Loucy (cell line): ENCODE measurements at regions not wholly inside any gene's neighbourhood (a gene's known extent, or its start where the extent isn't known, plus 50 kb on each side); places are given as distances from the start of the nearest gene placed in this dataset.

Source experiments
- CTCF ChIP-seq: fragments of 200-600 bp; sonication (generic); conservative IDR thresholded peaks from 2 replicates; pipeline ENCODE4 v1.5.1; 2014; ENCODE audit warnings: mild to moderate bottlenecking, antibody characterized with exemption, low read length
- EZH2phosphoT487 ChIP-seq: fragments of 200-600 bp; IDR thresholded peaks from 2 replicates; pipeline ENCODE4 v1.6.1; 2018; ENCODE audit warnings: antibody characterized with exemption, mild to moderate bottlenecking, moderate library complexity, borderline replicate concordance

- TF ChIP-seq CTCF (no peak), EZH2phosphoT487 (no peak)
These were observed 1403.4 kb upstream of the TENM4 start for GRCh38 chr11:80844110-80844819.
